ENCODE measurements at regions not wholly inside any gene's neighbourhood (a gene's known extent, or its start where the extent isn't known, plus 50 kb on each side); places are given as distances from the start of the nearest gene placed in this dataset.
A peak's percentile ranks its signal among the peaks of the same experiment; 100 is the strongest.

- DNase-seq = no peak
Observed at GRCh38 chr13:84263354-84264069, 381.2 kb upstream of the SLITRK1 start.

GRCh38 chr13:84255226-84255797 lies 373.0 kb upstream of the SLITRK1 start:
- no peak for DNase-seq

- no peak for DNase-seq
Observed at GRCh38 chr13:84249463-84249862, 367.2 kb upstream of the SLITRK1 start.

GRCh38 chr13:84243340-84243739 lies 361.1 kb upstream of the SLITRK1 start:
- DNase-seq = no peak

- DNase-seq = no peak
Observed at GRCh38 chr13:84239032-84239431, 356.8 kb upstream of the SLITRK1 start.

- DNase-seq = no peak
Observed at GRCh38 chr13:84238381-84238780, 356.1 kb upstream of the SLITRK1 start.

- DNase-seq = no peak
Observed at GRCh38 chr13:84237143-84237542, 354.9 kb upstream of the SLITRK1 start.

GRCh38 chr13:84234416-84234815 lies 352.1 kb upstream of the SLITRK1 start:
- no peak for DNase-seq

GRCh38 chr13:84230568-84230967 lies 348.3 kb upstream of the SLITRK1 start:
- DNase-seq = no peak

- no peak for DNase-seq
Observed at GRCh38 chr13:84211048-84211447, 328.8 kb upstream of the SLITRK1 start.

GRCh38 chr13:84208246-84208910 lies 326.1 kb upstream of the SLITRK1 start:
- no peak for DNase-seq

GRCh38 chr13:84207509-84207908 lies 325.2 kb upstream of the SLITRK1 start:
- DNase-seq = no peak

- DNase-seq = no peak
Observed at GRCh38 chr13:84200971-84201370, 318.7 kb upstream of the SLITRK1 start.

- DNase-seq = no peak
Observed at GRCh38 chr13:84192125-84192524, 309.9 kb upstream of the SLITRK1 start.

GRCh38 chr13:84191139-84191538 lies 308.9 kb upstream of the SLITRK1 start:
- DNase-seq = no peak

- DNase-seq = no peak
Observed at GRCh38 chr13:84187626-84188025, 305.4 kb upstream of the SLITRK1 start.

- no peak for DNase-seq
Observed at GRCh38 chr13:84139561-84140158, 257.4 kb upstream of the SLITRK1 start.

GRCh38 chr13:84137292-84137691 lies 255.0 kb upstream of the SLITRK1 start:
- DNase-seq = peak; percentile 45

- DNase-seq = no peak
Observed at GRCh38 chr13:84136582-84136981, 254.3 kb upstream of the SLITRK1 start.

GRCh38 chr13:84132491-84132890 lies 250.2 kb upstream of the SLITRK1 start:
- no peak for DNase-seq

GRCh38 chr13:84131249-84131648 lies 249.0 kb upstream of the SLITRK1 start:
- DNase-seq = no peak

- no peak for DNase-seq
Observed at GRCh38 chr13:84130495-84131114, 248.3 kb upstream of the SLITRK1 start.

- DNase-seq = no peak
Observed at GRCh38 chr13:84129966-84130365, 247.7 kb upstream of the SLITRK1 start.

Measured in KG1 (cell line).